Erythroblast (primary cell): ENCODE measurements at regions not wholly inside any gene's neighbourhood (a gene's known extent, or its start where the extent isn't known, plus 50 kb on each side); places are given as distances from the start of the nearest gene placed in this dataset.

Experiments used
- DNase-seq, 2 experiments: peaks; one replicate each; lab custom pipeline; 2025; lab: John Stamatoyannopoulos, UW
- GATA1 ChIP-seq: IDR thresholded peaks from 2 replicates; pipeline ENCODE4 v1.6.1; 2011; ENCODE audit warnings: low read depth, mild to moderate bottlenecking, control low read depth, low read length, moderate library complexity
- POLR2A ChIP-seq: IDR thresholded peaks from 2 replicates; pipeline ENCODE4 v1.6.1; 2011; ENCODE audit warnings: mild to moderate bottlenecking, low read length

- no peak for DNase-seq
- no peak for TF ChIP-seq POLR2A
- TF ChIP-seq GATA1, result no peak
Observed at GRCh38 chr5:111810112-111810511, 53.1 kb upstream of the NREP start.
